HFFc6 (cell line): ENCODE measurements at regions not wholly inside any gene's neighbourhood (a gene's known extent, or its start where the extent isn't known, plus 50 kb on each side); places are given as distances from the start of the nearest gene placed in this dataset.

ENCODE experiments used
- DNase-seq: peaks from one replicate; pipeline ENCODE4 v3.0.0-alpha.2; 2018
- H3K27ac Mint-ChIP-seq: 2 replicates; pipeline ENCODE4 v1.8.0; 2020; ENCODE audit warnings: mild to moderate bottlenecking, mixed read lengths
- H3K27me3 Mint-ChIP-seq: 2 replicates; pipeline ENCODE4 v1.8.0; 2021; ENCODE audit warnings: mild to moderate bottlenecking, moderate library complexity, mixed read lengths; ENCODE audit not compliant: insufficient read depth
- H3K36me3 Mint-ChIP-seq: 2 replicates; pipeline ENCODE4 v1.8.0; 2021; ENCODE audit warnings: low read depth, mixed read lengths
- H3K4me1 Mint-ChIP-seq: 2 replicates; pipeline ENCODE4 v1.8.0; 2020; ENCODE audit warnings: low read depth, mixed read lengths
- H3K4me3 Mint-ChIP-seq: 2 replicates; pipeline ENCODE4 v1.8.0; 2020; ENCODE audit warnings: mild to moderate bottlenecking, moderate library complexity, mixed read lengths
- H3K9me3 Mint-ChIP-seq: 2 replicates; pipeline ENCODE4 v1.8.0; 2020; ENCODE audit warnings: mild to moderate bottlenecking, mixed read lengths
- TF ChIP-seq, protein P1 (sequence below): fragments of 200-600 bp; sonication (generic); IDR thresholded peaks from 2 replicates; pipeline ENCODE4 v1.5.0; 2021; ENCODE audit warnings: antibody characterized with exemption, mild to moderate bottlenecking

DNA sequence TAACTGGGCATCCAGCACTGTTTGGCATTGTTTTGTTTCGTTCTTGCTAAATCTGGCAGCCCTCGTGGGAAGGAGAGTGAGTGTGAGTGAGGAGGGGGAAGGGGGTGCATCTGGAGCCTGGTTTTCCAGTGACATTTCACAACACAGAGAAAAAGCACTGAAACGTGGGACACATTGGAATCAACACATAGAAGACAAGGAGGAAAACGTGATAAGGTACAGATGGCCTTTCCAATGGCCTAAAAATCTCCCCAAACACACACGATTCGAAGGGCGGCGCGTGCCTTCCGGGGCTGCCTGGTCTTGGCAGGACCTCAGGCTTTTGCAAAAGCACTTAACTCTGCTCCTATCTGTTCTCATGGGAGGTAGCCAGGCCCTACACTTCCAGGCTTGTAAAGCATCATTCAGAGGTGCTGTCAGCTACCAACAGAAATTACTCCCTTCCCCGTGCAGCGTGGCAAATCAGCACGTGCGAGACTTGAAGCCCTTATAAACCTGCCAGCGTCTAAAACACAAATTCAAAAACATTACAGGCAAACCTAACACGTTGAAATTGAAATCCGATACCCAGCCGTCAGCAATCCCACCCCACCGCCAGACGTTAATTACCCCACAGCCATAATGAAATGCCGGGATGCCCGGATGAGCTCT, 129.4 kb downstream of the OLFM1 start:
- peaks cover 61% of the 10 kb centered on the region for H3K9me3 Mint-ChIP-seq
- H3K36me3 Mint-ChIP-seq, result no peaks in the 10 kb centered on the region
- H3K27me3 Mint-ChIP-seq, result peaks cover 9% of the 10 kb centered on the region; the same call in 1 of the 2 replicates
- no peak overlapping the region for H3K4me3 Mint-ChIP-seq
- TF ChIP-seq, protein P1, sequence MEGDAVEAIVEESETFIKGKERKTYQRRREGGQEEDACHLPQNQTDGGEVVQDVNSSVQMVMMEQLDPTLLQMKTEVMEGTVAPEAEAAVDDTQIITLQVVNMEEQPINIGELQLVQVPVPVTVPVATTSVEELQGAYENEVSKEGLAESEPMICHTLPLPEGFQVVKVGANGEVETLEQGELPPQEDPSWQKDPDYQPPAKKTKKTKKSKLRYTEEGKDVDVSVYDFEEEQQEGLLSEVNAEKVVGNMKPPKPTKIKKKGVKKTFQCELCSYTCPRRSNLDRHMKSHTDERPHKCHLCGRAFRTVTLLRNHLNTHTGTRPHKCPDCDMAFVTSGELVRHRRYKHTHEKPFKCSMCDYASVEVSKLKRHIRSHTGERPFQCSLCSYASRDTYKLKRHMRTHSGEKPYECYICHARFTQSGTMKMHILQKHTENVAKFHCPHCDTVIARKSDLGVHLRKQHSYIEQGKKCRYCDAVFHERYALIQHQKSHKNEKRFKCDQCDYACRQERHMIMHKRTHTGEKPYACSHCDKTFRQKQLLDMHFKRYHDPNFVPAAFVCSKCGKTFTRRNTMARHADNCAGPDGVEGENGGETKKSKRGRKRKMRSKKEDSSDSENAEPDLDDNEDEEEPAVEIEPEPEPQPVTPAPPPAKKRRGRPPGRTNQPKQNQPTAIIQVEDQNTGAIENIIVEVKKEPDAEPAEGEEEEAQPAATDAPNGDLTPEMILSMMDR, result no peak
- H3K4me1 Mint-ChIP-seq, result no peaks in the 10 kb centered on the region
- DNase-seq, result no peak
- H3K27ac Mint-ChIP-seq, result no peak overlapping the region

- Mint-ChIP-seq H3K9me3 (peaks cover 61% of the 10 kb centered on the region), H3K4me1 (no peaks in the 10 kb centered on the region), H3K4me3 (no peak overlapping the region), H3K27ac (no peak overlapping the region), H3K27me3 (peaks cover 9% of the 10 kb centered on the region; the same call in 1 of the 2 replicates), H3K36me3 (no peaks in the 10 kb centered on the region)
- DNase-seq, result no peak
- TF ChIP-seq, protein P1, result no peak
Observed at GRCh38 chr9:135217836-135218235, 130.4 kb downstream of the OLFM1 start.

DNA sequence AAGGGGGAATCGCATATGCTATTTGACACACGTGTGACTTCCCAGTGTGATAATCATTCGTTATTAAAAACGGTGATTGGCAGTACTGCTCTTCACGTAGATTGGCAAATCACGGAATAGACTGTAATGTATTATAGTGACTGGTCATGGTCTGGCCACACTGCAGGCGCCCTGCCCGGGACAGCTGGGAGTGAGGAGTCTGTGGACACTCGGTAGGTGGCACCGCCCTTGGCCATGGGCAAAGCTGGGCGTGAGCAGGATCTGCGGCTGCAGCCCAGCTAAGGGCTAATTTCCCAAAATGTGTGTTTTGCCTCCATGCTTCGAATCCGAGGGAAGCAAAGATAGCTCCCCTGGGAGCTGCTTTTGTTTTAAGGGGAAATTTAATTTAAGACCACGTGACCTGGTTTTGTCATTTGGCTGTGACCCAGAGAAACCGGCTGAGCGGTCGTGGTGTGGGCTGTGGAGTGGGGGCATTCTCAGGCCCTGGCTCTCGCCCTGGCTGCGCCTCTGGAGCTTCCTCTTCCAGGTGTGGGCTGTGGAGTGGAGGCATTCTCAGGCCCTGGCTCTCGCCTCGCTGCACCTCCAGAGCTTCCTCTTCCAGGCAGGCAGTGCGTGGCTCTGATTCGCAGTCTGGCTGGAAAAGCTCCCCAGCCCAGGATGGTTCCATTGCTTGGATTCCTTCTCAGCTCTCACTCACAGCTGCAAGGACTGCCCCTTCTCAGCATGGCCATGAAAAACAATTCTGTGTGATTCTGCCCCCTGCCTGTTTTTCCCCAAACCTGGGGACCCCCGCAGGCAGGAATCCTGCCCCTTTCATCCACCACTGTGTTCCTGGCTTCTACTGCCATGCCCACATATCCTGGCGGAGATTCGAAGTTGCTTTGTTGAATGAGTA, 131.1 kb downstream of the OLFM1 start:
- H3K27ac Mint-ChIP-seq, result no peak overlapping the region
- H3K9me3 Mint-ChIP-seq, result peaks cover 55% of the 10 kb centered on the region

DNA sequence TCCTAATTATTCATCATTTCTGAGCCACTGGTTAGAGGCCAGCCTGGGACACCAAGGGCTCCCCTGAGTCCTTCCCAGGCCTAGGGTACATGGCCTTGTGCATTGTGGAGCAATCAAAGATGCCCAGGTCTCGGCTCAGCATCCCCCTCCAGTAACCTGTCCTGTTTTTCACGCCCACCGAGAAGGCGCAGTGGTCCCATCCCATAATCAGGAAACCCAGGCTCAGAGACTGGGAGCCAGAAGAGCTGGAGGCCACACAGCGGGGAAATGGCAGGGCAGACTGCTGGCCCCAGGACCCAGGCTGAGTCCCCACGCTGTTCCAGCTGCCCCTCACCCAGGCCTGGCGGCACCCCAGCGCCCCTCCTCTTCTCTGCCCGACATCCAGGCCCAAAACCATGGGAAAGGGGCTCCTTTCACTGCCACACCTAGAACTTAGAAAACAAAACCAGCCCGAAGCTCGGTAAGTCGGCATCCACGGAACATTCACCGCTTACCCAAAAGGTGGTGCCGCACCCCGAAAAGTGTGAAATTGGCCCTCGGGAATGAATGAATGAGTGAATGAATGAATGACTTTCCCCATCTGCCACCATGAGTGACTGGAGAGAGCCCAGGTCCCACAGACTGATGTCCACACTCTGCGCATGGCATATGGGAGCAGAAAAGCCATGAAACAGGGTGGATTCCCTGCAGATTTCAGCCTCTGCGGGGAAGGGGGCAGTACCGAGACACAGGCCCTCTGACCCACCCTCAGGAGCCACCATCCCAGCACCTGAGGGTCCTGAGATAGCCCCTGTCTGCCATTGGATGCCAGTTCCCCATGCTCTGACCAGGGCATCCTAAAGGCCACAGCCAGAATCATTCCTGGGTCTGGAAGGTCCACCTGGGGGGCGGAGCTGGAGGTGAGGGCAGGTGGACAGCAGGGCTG, 132.5 kb downstream of the OLFM1 start:
- H3K4me3 Mint-ChIP-seq, result no peak overlapping the region
- H3K27ac Mint-ChIP-seq, result no peak overlapping the region
- peaks cover 45% of the 10 kb centered on the region for H3K9me3 Mint-ChIP-seq
- DNase-seq, result no peak
- peaks cover 9% of the 10 kb centered on the region; the same call in 1 of the 2 replicates for H3K27me3 Mint-ChIP-seq
- no peaks in the 10 kb centered on the region for H3K4me1 Mint-ChIP-seq
- no peaks in the 10 kb centered on the region for H3K36me3 Mint-ChIP-seq
- TF ChIP-seq, protein P1, result no peak

More for the DNA sequence above, 131.1 kb downstream of the OLFM1 start:
- DNase-seq, result no peak
- Mint-ChIP-seq H3K4me1 (no peaks in the 10 kb centered on the region), H3K36me3 (no peaks in the 10 kb centered on the region), H3K4me3 (no peak overlapping the region), H3K27me3 (peaks cover 9% of the 10 kb centered on the region; the same call in 1 of the 2 replicates)
- TF ChIP-seq, protein P1, result no peak
